ENCODE measurements at regions not wholly inside any gene's neighbourhood (a gene's known extent, or its start where the extent isn't known, plus 50 kb on each side); places are given as distances from the start of the nearest gene placed in this dataset.

DNA sequence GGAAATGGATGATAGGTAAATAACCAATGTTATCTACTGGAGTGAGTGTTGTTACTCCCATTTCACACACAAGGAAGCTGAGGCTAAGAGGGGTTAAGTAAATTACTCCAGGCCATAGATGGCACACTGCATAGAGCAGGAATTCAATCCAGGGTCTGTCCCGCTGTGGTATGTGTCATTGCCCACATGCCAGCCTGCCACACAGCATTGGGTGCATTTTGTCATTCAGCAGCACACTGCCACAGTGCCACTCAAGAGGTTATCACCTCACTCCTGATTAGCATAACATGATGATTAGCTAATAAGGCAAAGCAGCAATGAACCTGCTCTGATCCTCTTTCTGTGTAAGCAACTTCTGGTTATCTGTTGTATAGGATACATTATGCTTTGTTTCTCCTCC lies 157.4 kb upstream of the CTNNB1 start:
- TF ChIP-seq, protein P1, sequence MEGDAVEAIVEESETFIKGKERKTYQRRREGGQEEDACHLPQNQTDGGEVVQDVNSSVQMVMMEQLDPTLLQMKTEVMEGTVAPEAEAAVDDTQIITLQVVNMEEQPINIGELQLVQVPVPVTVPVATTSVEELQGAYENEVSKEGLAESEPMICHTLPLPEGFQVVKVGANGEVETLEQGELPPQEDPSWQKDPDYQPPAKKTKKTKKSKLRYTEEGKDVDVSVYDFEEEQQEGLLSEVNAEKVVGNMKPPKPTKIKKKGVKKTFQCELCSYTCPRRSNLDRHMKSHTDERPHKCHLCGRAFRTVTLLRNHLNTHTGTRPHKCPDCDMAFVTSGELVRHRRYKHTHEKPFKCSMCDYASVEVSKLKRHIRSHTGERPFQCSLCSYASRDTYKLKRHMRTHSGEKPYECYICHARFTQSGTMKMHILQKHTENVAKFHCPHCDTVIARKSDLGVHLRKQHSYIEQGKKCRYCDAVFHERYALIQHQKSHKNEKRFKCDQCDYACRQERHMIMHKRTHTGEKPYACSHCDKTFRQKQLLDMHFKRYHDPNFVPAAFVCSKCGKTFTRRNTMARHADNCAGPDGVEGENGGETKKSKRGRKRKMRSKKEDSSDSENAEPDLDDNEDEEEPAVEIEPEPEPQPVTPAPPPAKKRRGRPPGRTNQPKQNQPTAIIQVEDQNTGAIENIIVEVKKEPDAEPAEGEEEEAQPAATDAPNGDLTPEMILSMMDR (conservative IDR thresholded peaks at IDR 0.05 in 1 of 2, IDR thresholded peaks at IDR 0.05 in 1 of 2; ENCODE audit: extremely low read depth in 1 of 2, insufficient read depth in 1 of 2, low read depth in 1 of 2, low read length in 2 of 2): no peak
- no peak for TF ChIP-seq EZH2 (IDR thresholded peaks at IDR 0.05; ENCODE audit: borderline replicate concordance, low read length)
